ENCODE measurements at regions not wholly inside any gene's neighbourhood (a gene's known extent, or its start where the extent isn't known, plus 50 kb on each side); places are given as distances from the start of the nearest gene placed in this dataset.

- ATAC-seq (ENCODE audit: low read depth) (no peak), DNase-seq (no peak)
- Mint-ChIP-seq H3K27ac (no peak overlapping the region), H3K4me1 (no peaks in the 10 kb centered on the region), H3K9me3 (ENCODE audit: insufficient read depth) (peaks cover 10% of the 10 kb centered on the region), H3K4me3 (no peak overlapping the region), H3K27me3 (no peaks in the 10 kb centered on the region)
- Histone ChIP-seq H3K9me3 (ENCODE audit: control extremely low read depth in 1 of 3, control insufficient read depth in 2 of 3, insufficient read depth in 1 of 3, low read length in 2 of 3) (peaks cover 0 to 5% (median 0%) of the 10 kb centered on the region in 3 donors), H3K4me3 (ENCODE audit: control extremely low read depth in 1 of 5, extremely low read depth in 1 of 5, insufficient read depth in 1 of 5, low read depth in 2 of 5, low read length in 4 of 5) (no peak overlapping the region), H3K36me3 (replicated peaks in 1 of 2; ENCODE audit: control extremely low read depth in 1 of 2, control insufficient read depth in 1 of 2, extremely low read depth in 1 of 2, insufficient read depth in 2 of 2, low read length in 1 of 2) (no peaks in the 10 kb centered on the region), H2AFZ (ENCODE audit: insufficient read depth, low read depth, low read length, poor library complexity, severe bottlenecking) (no peak overlapping the region), H4K20me1 (ENCODE audit: control insufficient read depth, insufficient read depth, low read length, poor library complexity, severe bottlenecking) (no peaks in the 10 kb centered on the region), H3K27me3 (replicated peaks in 1 of 4; ENCODE audit: control extremely low read depth in 1 of 4, control insufficient read depth in 3 of 4, insufficient read depth in 4 of 4, low read length in 3 of 4) (no peaks in the 10 kb centered on the region), H3K27ac (ENCODE audit: low read length in 2 of 2) (no peak overlapping the region), H3K79me2 (ENCODE audit: control insufficient read depth, insufficient read depth, low read length) (no peaks in the 10 kb centered on the region), H3K4me1 (ENCODE audit: control insufficient read depth in 2 of 2, insufficient read depth in 2 of 2, low read length in 2 of 2) (no peaks in the 10 kb centered on the region), H3K9ac (ENCODE audit: low read length) (no peak overlapping the region), H3K4me2 (replicated peaks; ENCODE audit: low read depth, low read length, poor library complexity, severe bottlenecking) (no peak overlapping the region)
- ChIA-PET CTCF (no interaction called here), POLR2A (no interaction called here)
- TF ChIP-seq CTCF (IDR thresholded peaks at IDR 0.05): no peak
- TF ChIP-seq EZH2 (IDR thresholded peaks at IDR 0.05; ENCODE audit: borderline replicate concordance, insufficient read depth, low read depth, low read length, poor library complexity, severe bottlenecking): no peak
- intact Hi-C loops (cut with micrococcal nuclease): no loop called here
- WGBS (ENCODE audit: insufficient coverage): 78% methylated on average over 2 of the region's 3 CpGs
Observed at GRCh38 chr10:58985216-58985615, 191.2 kb upstream of the PHYHIPL start.

DNA sequence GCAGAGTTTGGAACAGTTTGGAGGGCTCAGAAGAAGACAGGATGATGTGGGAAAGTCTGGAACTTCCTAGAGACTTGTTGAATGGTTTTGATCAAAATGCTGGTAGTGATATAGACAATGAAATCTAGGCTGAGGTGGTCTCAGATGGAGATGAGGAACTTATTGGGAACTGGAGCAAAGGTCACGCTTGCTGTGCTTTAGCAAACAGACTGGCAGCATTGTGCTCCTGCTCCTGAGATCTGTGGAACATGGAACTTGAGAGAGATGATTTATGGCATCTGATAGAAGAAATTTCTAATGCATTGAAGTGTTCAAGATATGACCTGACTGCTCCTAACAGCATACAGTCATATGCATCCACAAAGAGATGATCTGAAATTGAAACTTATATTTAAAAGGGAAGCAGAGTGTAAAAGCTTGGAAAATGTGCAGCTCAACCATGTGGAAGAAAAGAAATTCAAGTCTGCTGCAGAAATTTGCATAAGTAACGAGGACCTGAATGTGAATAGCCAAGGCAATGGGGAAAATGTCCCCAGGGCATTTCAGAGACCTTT lies 186.9 kb upstream of the PHYHIPL start:
- ChIA-PET POLR2A (no interaction called here), CTCF (no interaction called here)
- 60% methylated on average over 2 of the region's 2 CpGs for WGBS (ENCODE audit: insufficient coverage)
- H3K27me3 ChIP-seq (replicated peaks in 1 of 4; ENCODE audit: control extremely low read depth in 1 of 4, control insufficient read depth in 3 of 4, insufficient read depth in 4 of 4, low read length in 3 of 4): no peaks in the 10 kb centered on the region
- no peaks in the 10 kb centered on the region for H4K20me1 ChIP-seq (ENCODE audit: control insufficient read depth, insufficient read depth, low read length, poor library complexity, severe bottlenecking)
- H3K4me1 ChIP-seq (ENCODE audit: control insufficient read depth in 2 of 2, insufficient read depth in 2 of 2, low read length in 2 of 2): no peaks in the 10 kb centered on the region
- Mint-ChIP-seq H3K27me3 (no peaks in the 10 kb centered on the region), H3K4me1 (no peaks in the 10 kb centered on the region), H3K9me3 (ENCODE audit: insufficient read depth) (peaks cover 10% of the 10 kb centered on the region), H3K4me3 (no peak overlapping the region), H3K27ac (no peak overlapping the region)
- ATAC-seq (ENCODE audit: low read depth) (no peak), DNase-seq (no peak)
- H3K9me3 ChIP-seq (ENCODE audit: control extremely low read depth in 1 of 3, control insufficient read depth in 2 of 3, insufficient read depth in 1 of 3, low read length in 2 of 3): peaks cover 0 to 9% (median 0%) of the 10 kb centered on the region in 3 donors
- intact Hi-C loops (cut with micrococcal nuclease): no loop called here
- no peak overlapping the region for H3K4me3 ChIP-seq (ENCODE audit: control extremely low read depth in 1 of 5, extremely low read depth in 1 of 5, insufficient read depth in 1 of 5, low read depth in 2 of 5, low read length in 4 of 5)
- TF ChIP-seq CTCF (IDR thresholded peaks at IDR 0.05): no peak
- no peak for TF ChIP-seq EZH2 (IDR thresholded peaks at IDR 0.05; ENCODE audit: borderline replicate concordance, insufficient read depth, low read depth, low read length, poor library complexity, severe bottlenecking)
- no peak overlapping the region for H3K4me2 ChIP-seq (replicated peaks; ENCODE audit: low read depth, low read length, poor library complexity, severe bottlenecking)
- no peak overlapping the region for H3K27ac ChIP-seq (ENCODE audit: low read length in 2 of 2)
- no peak overlapping the region for H2AFZ ChIP-seq (ENCODE audit: insufficient read depth, low read depth, low read length, poor library complexity, severe bottlenecking)
- no peaks in the 10 kb centered on the region for H3K79me2 ChIP-seq (ENCODE audit: control insufficient read depth, insufficient read depth, low read length)
- H3K36me3 ChIP-seq (replicated peaks in 1 of 2; ENCODE audit: control extremely low read depth in 1 of 2, control insufficient read depth in 1 of 2, extremely low read depth in 1 of 2, insufficient read depth in 2 of 2, low read length in 1 of 2): no peaks in the 10 kb centered on the region
- no peak overlapping the region for H3K9ac ChIP-seq (ENCODE audit: low read length)

All from B cell (primary cell).